Mesenteric fat pad (tissue), 1 donor: ENCODE measurements at regions not wholly inside any gene's neighbourhood (a gene's known extent, or its start where the extent isn't known, plus 50 kb on each side); places are given as distances from the start of the nearest gene placed in this dataset.
"Not testable (repeated sequence)": the region's sequence is repeated elsewhere in the genome, so short reads cannot be mapped to it uniquely, and the experiment has no call there.

Experiments
- DNase-seq: peaks from one replicate; pipeline ENCODE4 v3.0.0-alpha.2; 2020; ENCODE audit warnings: low spot score
- donor health status: DM: yes; HTN: yes; CAD: no.

DNA sequence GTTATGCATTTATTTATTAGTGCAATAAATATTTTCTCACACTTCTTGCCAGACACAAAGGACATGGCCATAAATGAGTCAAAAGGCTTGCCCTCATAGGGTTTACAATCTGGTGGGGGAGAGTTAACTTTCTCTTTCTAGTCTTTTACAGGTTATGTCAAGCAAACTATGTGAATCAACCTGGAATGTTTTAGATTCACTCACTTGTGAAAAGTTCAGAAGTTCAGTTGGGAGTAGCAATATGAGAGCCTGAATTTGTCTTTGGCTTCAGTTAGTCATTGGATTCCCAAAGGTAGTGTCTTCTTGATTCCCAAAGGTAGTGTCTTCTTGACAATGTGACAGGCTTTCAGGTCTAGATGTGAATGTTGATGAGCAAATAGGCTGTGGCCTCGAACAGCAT lies 264.8 kb downstream of the SOX2 start:
- DNase-seq, result no peak

DNA sequence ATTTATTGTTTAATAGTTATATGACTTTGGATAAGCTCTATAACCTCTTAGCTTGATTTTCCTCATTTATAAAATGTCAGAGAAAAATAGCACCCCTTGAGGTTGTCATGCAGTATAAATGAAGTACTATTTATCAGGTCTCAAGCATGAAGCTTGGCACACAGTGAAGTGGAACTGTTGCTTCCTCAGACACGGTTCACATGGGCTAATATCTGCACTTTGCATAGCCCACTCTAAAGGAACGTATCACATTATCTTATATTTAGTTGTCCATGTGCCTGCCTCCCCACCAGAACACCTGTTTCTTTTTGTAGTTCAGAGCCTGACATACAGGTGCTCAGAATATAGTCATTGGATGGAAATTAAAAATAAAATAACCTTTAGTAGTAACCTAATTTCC lies 273.7 kb downstream of the SOX2 start:
- DNase-seq, result no peak

DNA sequence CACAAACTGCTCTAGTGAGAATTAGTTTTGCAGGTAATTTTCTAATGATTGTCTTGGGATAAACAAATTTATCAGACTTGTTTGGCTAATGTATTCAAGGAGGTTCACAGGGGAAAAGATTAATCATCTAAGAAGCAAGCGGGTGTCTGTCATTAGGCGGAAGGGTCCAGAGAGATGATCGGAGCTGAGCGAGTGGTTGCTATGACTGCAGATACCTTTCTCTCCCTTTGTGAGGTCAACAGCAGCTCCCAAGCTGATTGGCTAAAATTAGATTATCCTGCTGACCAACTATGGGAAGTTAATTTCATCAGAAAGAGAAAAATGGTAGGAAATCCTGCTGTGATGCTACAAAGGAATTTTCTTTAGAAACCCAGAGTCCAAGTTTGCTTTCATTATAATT lies 276.0 kb downstream of the SOX2 start:
- no peak for DNase-seq

DNA sequence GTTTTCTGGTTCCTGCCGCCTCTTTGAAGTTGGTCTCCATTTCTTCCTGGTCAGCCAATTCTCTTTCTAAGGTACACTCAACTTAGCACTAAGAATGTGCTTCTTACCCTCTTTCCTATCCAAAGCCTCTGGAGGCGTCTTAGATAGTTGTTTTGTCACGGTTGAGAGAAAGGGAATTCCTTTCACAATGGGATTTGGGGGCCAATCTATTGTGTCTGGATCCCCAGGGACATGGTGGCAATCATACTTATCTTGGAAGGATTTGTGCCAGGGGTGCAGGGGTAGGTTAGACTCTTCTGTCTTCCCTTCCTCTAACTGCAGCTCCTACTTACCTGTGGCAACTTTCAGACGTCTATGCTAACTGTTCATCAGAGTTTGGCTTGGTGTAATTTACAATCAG lies 287.1 kb downstream of the SOX2 start:
- no peak for DNase-seq

DNA sequence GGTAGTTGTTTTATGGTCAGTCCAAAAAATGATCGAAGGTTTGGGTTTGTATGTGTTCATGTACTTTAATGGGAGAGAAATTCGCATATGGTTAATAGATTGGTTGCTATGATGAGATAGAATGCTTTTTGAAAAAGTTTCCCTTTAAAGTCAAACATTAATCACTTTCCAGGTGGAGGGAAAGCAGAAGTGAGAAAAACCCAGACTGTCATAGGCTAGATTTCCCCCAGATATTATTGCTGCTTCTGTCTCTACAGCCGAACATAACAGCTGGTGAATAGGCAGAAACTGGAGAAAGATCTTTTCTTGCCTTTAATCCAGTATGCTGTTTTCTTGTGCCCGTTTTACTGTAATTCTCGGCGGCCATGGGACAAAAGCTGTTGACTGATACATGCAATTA lies 287.6 kb downstream of the SOX2 start:
- no peak for DNase-seq

DNA sequence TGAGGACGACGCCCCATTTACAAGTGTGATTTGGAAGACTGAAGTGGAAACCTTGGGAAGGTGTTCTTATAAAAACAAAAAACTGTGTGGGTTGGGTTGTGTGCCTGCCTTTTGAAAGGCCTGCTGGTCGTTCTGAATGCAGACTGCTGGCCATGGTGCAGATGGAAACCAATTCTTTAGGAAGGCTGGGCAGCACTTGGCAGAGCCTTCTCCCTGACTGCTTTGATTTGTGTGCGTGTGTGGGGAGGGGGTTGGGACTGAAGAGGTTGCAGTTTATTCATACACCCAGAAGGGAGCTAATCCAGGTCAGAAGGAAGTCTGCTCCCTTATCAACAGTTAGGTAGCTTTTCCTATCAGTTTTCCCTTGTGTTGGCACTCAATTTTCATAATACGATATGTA lies 288.7 kb downstream of the SOX2 start:
- DNase-seq, result no peak

DNA sequence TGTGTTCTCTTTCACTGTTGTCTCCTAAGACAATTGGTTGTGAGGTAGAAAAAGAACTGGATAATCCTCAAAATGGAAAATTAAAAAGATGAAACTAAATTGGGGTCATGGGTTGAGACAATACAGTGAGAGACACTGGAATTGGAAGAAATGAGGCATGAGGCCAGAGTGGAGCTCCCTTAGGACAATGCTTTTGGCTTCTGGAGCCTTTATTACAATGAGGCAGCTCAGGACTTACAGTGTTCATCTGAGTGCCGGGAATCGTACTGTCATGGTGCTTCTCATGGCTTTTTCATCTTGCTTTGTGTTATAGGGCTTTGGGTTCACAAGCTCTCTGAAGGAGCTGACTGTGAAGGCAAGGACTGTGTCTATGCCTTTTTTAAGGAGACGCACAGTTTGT lies 293.5 kb downstream of the SOX2 start:
- no peak for DNase-seq

DNA sequence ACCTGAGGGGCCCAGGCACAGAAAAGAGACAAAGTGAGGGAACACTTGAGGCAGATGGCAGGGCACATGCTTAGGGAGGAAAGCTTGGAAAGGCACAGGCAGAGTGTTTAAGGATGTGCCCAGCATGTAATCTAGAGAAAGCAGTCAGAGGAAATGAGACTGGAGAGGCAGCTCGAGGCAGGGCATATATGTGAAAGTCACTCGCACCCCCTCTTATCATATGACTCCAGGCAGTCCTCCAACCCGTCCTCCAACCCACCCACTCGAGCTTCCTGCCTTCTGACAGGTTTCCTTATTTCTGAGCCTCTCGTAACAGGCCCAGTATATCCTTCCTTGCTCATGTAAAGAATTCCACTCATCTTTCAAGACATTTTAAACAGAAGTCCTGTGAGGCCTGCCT lies 294.0 kb downstream of the SOX2 start:
- no peak for DNase-seq

DNA sequence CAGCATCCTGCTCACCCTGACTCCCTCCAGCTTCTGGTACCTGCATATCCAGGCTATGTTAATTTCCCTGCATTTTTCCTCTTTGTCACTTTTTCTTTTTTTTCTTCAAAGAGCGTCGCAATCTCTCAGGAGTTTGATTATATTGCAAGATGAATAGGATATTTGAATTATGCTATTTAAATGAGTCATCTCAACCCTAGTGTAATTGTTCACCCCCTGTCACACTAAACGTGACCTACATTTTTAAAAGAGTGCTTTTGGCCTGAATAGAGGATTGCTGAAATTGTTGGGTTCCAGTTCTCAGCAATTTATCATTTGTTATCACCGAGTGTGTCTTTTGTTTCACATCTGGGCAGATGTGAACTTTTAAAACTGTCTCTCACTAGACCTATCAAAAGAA lies 294.7 kb downstream of the SOX2 start:
- DNase-seq, result no peak

DNA sequence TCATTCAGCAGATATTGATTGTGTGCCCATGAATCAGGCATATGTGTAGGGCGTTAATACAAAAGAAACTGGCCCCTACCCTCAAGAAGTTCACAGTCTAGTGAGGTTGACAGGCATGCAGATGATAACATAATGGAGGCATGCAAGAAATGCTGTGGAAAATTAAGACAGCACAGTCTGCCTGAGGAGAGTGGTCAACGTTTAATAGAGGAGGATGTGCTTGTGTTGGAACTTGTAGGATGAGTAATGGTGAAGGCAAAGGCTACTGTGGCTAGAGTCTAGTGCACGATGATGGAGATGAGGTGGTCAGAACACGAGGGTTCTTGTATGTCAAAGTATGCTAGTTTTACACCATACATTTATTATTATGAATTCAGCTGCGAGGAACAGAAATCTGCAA lies 295.7 kb downstream of the SOX2 start:
- DNase-seq, result no peak

DNA sequence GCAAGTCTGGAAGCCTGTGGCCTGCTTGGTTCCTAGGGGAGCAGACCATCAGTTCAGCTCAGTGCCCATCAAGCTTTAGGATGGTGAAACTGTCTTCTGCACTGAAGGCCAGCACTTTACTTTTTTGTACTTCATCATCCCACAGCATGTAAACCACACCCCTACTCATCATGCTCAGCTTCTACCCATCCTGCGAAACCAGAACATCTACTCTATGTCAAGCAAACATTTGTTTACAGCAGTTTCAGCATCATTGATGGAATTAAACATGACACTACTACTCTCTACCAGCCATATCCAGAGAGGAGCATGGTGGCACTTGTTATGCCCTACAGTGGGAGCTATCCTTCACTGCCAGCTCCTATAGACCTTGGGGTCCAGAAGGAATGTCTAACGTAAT lies 306.6 kb downstream of the SOX2 start:
- no peak for DNase-seq

DNA sequence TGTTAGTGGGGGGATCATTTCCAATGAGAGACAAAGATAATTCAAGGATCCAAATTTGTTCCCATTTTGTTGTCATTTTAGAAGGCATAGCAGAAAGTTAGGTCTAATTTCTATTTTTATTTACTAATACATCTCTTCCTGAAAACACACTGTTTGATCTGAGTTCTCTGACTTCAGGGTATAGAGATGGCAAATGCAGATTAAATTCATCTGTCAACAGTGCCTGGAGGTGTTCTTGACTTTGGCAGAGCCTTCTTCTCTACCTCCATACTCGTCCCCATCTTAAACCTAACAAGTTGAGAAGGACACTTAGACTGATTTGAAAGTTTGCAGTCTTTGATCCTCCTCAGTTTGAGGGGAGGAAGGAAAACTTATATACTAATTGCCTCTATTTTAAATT lies 308.2 kb downstream of the SOX2 start:
- DNase-seq, result no peak

DNA sequence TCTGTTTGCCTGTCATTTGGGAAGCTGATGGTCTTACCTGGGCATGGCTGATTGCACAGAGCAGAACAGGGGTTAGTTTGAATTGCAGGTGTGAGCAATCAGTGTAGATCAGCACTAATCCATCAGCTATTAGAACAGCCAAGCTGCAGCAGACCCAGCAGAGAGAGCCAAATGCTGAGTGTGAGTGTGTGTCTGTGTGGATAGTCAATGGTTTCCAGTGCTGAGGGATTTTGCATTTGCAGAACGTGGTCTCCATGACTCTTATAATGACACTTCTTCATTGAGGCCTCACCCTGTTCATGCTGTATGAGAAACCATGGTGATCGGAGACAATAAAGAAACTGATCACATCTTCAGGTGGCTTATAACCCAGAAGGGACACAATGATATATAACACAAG lies 312.1 kb downstream of the SOX2 start:
- DNase-seq, result no peak

DNA sequence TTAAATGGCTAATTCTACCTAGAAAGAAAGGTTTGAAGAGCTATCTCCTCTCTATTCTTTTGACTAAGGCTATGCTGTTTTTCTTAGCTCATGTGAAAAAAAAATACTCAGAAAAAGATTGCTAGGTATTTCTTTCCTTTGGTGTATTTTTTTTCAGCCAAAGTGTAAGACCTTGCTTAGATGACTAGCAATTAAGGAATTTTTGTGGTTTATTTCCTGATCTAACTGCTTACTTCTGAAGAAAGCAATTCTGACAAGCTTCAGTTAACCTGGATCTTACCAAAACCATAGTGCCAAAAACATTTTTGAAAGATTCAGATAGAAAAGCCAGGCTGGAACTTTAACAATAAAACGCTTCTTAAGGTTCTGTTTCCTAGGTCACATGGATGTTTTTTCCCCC lies 315.6 kb downstream of the SOX2 start:
- no peak for DNase-seq

DNA sequence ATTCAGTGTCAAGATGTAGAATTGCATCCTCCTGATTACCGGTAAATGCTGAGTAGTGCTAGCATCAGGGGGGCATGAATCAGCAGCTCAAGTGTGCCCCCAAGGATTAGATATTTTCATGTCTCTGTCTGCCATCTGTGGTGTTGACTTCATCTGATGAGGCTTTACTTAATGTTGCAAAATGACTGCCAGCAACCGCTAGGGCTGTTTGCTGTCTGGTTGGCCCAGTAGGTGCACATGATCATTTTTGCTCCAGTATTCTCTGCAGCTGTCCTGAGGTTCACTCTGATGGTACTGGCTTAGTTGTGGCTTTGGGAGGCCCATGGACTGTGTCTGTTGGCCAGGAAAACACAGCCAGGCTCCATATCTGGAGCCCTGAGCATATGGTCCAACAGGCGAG lies 316.4 kb downstream of the SOX2 start:
- no peak for DNase-seq

DNA sequence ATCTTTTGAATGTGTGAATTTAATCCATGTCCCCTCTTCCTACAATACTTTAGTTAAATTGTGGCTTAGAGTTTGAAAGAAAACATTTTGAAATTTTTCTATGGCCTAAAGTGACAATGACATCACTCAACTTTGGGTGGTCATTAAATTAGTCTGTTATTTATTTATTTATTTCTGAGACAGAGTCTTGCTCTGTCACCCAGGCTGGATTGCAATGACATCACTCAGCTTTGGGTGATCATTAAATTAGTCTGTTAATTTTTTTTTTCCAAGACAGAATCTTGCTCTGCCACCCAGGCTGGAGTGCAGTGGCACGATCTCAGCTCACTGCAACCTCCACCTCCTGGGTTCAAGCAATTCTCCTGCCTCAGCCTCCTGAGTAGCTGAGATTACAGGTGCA lies 322.5 kb downstream of the SOX2 start:
- DNase-seq, result not testable (repeated sequence)

DNA sequence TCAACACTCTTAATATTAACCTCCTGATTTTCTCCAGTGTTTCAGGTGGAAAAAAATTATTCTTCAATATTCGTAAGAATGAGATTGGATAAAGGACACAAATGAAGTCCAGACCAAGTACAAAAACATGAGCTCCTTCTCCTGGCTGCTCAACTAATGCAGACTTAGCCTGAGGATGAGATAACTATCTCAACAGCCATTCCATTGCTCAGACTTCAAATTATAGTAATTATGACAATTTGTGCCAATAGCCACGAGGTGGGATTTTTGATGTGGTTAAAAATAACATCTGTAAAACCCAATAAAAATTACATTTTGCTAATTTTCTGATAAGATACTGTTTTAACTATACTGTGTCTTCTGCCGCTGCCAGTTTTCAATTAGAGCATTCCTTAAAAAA lies 323.6 kb downstream of the SOX2 start:
- no peak for DNase-seq

DNA sequence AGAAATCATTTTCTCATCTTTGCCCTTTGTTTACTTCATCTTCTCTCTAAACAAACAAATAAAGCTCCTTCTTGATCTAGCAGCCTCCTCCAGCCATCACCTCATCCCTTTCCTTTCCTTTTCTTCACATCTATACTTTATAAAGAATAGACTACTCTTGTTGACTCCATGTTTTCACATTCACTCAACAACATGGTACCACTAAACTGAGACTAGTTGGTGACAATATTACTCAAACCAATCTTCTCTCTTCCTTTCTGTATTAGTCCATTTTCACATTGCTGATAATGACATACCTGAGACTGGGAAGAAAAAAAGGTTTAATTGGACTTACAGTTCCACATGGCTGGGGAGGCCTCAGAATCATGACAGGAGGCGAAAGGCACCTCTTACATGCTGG lies 324.7 kb downstream of the SOX2 start:
- DNase-seq, result no peak

DNA sequence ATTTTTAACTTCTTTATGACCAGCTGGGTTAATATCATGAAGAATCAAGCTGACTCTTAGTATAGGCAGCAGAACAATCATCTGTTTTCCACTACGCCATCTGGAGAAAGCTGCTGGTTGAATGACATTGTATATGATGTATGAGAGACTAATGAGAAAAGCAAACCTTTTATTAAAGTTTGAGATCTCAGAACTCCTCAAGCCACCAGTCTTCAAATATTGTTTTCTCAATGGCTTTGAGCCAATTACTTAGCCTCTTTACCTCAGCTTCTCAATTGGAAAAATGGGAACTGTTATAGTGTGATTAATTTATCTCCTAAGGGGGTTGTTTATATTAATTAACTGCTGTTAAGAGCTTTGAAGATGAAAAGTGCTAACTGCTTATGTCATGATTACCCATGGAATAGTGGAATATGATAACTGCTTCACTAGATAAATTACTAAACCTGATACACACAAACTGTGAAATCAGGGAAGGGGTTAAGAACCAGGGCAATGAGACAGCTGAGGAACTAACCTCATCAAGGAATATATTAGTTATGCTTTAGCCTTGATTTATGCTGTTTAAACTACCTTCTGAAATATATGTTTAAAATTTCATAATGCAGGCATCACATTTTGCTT lies 330.1 kb downstream of the SOX2 start:
- no peak for DNase-seq

DNA sequence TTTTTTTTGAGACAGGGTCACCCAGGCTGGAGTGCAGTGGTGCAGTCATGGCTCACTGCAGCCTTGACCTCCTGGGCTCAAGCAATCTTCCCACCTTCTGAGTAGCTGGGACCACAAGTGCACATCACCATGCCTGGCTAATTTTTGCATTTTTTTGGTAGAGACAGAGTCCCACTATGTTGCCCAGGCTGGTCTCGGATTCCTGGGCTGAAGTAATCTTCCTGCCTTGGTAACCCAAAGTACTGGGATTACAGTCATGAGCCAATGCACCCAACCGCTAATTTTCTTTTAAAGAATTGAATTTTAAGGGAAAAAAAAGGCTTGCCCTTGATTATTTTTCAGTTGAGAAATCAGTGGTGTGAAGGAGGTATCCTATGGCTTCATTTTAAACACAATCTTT lies 334.0 kb downstream of the SOX2 start:
- DNase-seq, result no peak

DNA sequence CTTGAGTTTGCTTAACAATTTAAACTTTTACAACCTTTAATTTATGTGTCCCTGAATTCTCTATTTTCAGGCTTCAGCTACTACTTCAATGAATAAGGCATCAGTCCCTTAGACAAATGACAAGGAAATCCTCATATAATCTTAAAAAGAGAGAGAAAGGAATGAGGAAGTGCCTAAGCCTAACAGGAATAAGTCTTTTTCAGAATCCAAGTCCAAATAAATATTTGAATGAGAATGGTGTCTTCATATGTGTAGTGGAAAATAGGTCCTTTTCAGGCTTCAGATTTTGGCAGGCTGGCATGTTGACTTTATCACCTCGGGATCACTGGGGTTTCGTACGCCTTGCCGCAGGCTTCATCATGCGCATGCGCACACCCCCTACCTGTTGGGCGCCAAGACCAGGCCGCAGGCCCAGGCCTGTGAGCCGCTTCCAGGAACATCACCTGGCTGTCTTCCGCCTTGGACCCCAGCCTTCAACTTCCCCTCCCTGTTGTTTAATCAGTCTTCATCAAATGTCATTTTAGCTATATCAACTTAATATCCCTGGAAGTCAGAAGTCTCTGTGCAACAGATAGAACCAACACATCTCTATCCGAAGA lies 334.5 kb downstream of the SOX2 start:
- no peak for DNase-seq

DNA sequence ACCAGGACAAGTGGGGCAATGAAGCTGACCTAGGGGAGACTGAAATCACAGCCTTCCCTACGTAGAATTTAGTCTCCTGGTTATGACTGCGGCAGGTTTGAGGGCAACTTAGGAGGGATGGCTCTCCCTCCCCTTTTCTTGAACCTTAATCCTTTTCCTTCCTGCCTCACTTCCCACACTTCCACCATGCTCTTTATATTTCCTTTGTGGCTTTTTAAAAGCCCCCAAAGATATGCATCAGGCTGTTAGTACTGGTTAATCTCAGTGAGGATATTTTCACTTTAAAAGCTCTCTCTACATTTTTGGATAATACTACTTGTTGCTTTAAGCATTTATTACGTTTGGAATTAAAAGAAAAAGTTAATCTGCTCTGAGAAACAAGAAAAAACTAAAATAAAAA lies 339.2 kb downstream of the SOX2 start:
- no peak for DNase-seq

DNA sequence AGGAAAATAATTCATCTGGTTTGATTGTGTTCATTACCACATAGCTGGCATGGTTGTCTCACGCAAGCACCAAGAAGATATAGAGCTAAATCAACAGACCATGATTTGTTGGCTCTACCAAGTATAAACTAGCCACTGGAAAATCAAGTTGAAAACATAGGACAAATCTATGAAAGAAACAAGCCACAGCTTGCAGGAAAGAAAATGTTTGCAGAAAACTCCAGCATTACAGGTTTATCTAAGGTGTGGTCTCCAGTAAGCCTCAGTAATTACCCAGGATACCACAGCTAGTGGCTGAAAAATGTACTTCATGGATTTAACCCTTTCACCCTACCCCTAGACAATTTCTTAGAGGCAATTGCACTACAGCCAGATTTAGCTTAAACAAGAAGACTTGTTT lies 340.6 kb downstream of the SOX2 start:
- DNase-seq, result no peak

DNA sequence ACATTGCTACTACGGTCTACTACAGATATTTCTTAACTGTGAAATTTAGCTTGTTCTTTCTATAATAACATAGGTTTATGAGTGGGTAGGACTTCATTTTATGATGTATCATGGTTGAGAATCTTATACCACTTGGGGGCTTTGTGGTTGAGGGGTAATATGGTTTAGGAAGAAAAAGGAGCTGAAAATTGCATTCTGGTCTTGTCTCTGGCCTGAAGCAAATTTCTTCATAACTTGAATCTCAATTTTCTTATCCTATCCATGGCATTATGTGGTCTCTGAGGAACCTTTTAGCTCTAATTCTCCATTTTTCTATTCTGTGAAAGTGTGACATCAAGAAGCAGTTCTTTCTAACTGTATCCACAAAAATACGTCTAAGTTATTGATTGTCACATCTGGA lies 341.0 kb downstream of the SOX2 start:
- no peak for DNase-seq
